ENCODE measurements at regions not wholly inside any gene's neighbourhood (a gene's known extent, or its start where the extent isn't known, plus 50 kb on each side); places are given as distances from the start of the nearest gene placed in this dataset.

- no peaks in the 10 kb centered on the region for H3K27me3 ChIP-seq
- no peak overlapping the region for H3K27ac ChIP-seq
- no peak overlapping the region for H3K4me3 ChIP-seq
- no peaks in the 10 kb centered on the region for H3K4me1 ChIP-seq
- H3K9me3 ChIP-seq (replicated peaks), result no peaks in the 10 kb centered on the region
- DNase-seq, result no peak
- no peaks in the 10 kb centered on the region for H3K36me3 ChIP-seq
Measured at GRCh38 chr12:78316631-78317468, 486.2 kb downstream of the NAV3 start.

- no peak for DNase-seq
- no peaks in the 10 kb centered on the region for H3K36me3 ChIP-seq
- H3K27me3 ChIP-seq, result no peaks in the 10 kb centered on the region
- H3K4me3 ChIP-seq, result no peak overlapping the region
- H3K9me3 ChIP-seq (replicated peaks), result no peaks in the 10 kb centered on the region
- no peaks in the 10 kb centered on the region for H3K4me1 ChIP-seq
- H3K27ac ChIP-seq, result no peak overlapping the region
Measured at GRCh38 chr12:78321696-78322095, 491.0 kb downstream of the NAV3 start.

GRCh38 chr12:78323226-78323625 lies 492.5 kb downstream of the NAV3 start:
- H3K4me1 ChIP-seq, result no peaks in the 10 kb centered on the region
- H3K4me3 ChIP-seq, result no peak overlapping the region
- no peak for DNase-seq
- H3K27me3 ChIP-seq, result no peaks in the 10 kb centered on the region
- H3K27ac ChIP-seq, result no peak overlapping the region
- no peaks in the 10 kb centered on the region for H3K9me3 ChIP-seq (replicated peaks)
- no peaks in the 10 kb centered on the region for H3K36me3 ChIP-seq

- Histone ChIP-seq H3K4me1 (no peaks in the 10 kb centered on the region), H3K4me3 (no peak overlapping the region), H3K9me3 (replicated peaks) (no peaks in the 10 kb centered on the region), H3K36me3 (no peaks in the 10 kb centered on the region), H3K27me3 (no peaks in the 10 kb centered on the region), H3K27ac (no peak overlapping the region)
- DNase-seq, result no peak
Measured at GRCh38 chr12:78324234-78324633, 493.5 kb downstream of the NAV3 start.

- Histone ChIP-seq H3K36me3 (no peaks in the 10 kb centered on the region), H3K27ac (no peak overlapping the region), H3K4me3 (no peak overlapping the region), H3K9me3 (replicated peaks) (no peaks in the 10 kb centered on the region), H3K4me1 (no peaks in the 10 kb centered on the region), H3K27me3 (no peaks in the 10 kb centered on the region)
- DNase-seq, result no peak
Measured at GRCh38 chr12:78328524-78328923, 497.8 kb downstream of the NAV3 start.

GRCh38 chr12:78330131-78330530 lies 499.4 kb downstream of the NAV3 start:
- Histone ChIP-seq H3K36me3 (no peaks in the 10 kb centered on the region), H3K4me3 (no peak overlapping the region), H3K27me3 (no peaks in the 10 kb centered on the region), H3K27ac (no peak overlapping the region), H3K9me3 (replicated peaks) (no peaks in the 10 kb centered on the region), H3K4me1 (no peaks in the 10 kb centered on the region)
- DNase-seq, result no peak

- DNase-seq, result peak in 1 of 2 experiments; percentile 5
- no peaks in the 10 kb centered on the region for H3K27me3 ChIP-seq
- H3K4me1 ChIP-seq, result no peaks in the 10 kb centered on the region
- no peak overlapping the region for H3K4me3 ChIP-seq
- H3K27ac ChIP-seq, result no peak overlapping the region
- H3K9me3 ChIP-seq (replicated peaks), result no peaks in the 10 kb centered on the region
- H3K36me3 ChIP-seq, result no peaks in the 10 kb centered on the region
Measured at GRCh38 chr12:78331181-78331580, 500.5 kb downstream of the NAV3 start.

- H3K4me1 ChIP-seq, result no peaks in the 10 kb centered on the region
- no peaks in the 10 kb centered on the region for H3K36me3 ChIP-seq
- no peak overlapping the region for H3K27ac ChIP-seq
- H3K4me3 ChIP-seq, result no peak overlapping the region
- no peaks in the 10 kb centered on the region for H3K9me3 ChIP-seq (replicated peaks)
- no peaks in the 10 kb centered on the region for H3K27me3 ChIP-seq
- no peak for DNase-seq
Measured at GRCh38 chr12:78331753-78332152, 501.1 kb downstream of the NAV3 start.

GRCh38 chr12:78338054-78338785 lies 507.5 kb downstream of the NAV3 start:
- no peak for DNase-seq
- H3K4me3 ChIP-seq, result no peak overlapping the region

GRCh38 chr12:78340406-78340805 lies 509.7 kb downstream of the NAV3 start:
- Histone ChIP-seq H3K27ac (no peak overlapping the region), H3K9me3 (replicated peaks) (no peaks in the 10 kb centered on the region), H3K4me3 (no peak overlapping the region), H3K27me3 (no peaks in the 10 kb centered on the region), H3K36me3 (no peaks in the 10 kb centered on the region), H3K4me1 (no peaks in the 10 kb centered on the region)
- DNase-seq, result no peak

More at GRCh38 chr12:78338054-78338785, 507.5 kb downstream of the NAV3 start:
- Histone ChIP-seq H3K36me3 (no peaks in the 10 kb centered on the region), H3K9me3 (replicated peaks) (no peaks in the 10 kb centered on the region), H3K27me3 (no peaks in the 10 kb centered on the region), H3K4me1 (no peaks in the 10 kb centered on the region), H3K27ac (no peak overlapping the region)

- DNase-seq, result no peak
- Histone ChIP-seq H3K4me1 (no peaks in the 10 kb centered on the region), H3K27me3 (no peaks in the 10 kb centered on the region)
Measured at GRCh38 chr12:78343657-78344056, 513.0 kb downstream of the NAV3 start.

GRCh38 chr12:78359520-78359919 lies 505.1 kb upstream of the SYT1 start:
- Histone ChIP-seq H3K36me3 (no peaks in the 10 kb centered on the region), H3K4me1 (no peaks in the 10 kb centered on the region), H3K9me3 (replicated peaks) (no peaks in the 10 kb centered on the region), H3K27me3 (no peaks in the 10 kb centered on the region), H3K27ac (no peak overlapping the region), H3K4me3 (no peak overlapping the region)
- DNase-seq, result no peak

More at GRCh38 chr12:78343657-78344056, 513.0 kb downstream of the NAV3 start:
- Histone ChIP-seq H3K4me3 (no peak overlapping the region), H3K9me3 (replicated peaks) (no peaks in the 10 kb centered on the region), H3K36me3 (no peaks in the 10 kb centered on the region), H3K27ac (no peak overlapping the region)

- no peaks in the 10 kb centered on the region for H3K4me1 ChIP-seq
- no peak for DNase-seq
- no peaks in the 10 kb centered on the region for H3K9me3 ChIP-seq (replicated peaks)
- no peak overlapping the region for H3K27ac ChIP-seq
- H3K36me3 ChIP-seq, result no peaks in the 10 kb centered on the region
- no peak overlapping the region for H3K4me3 ChIP-seq
- H3K27me3 ChIP-seq, result no peaks in the 10 kb centered on the region
Measured at GRCh38 chr12:78361683-78362082, 502.9 kb upstream of the SYT1 start.

GRCh38 chr12:78371284-78371683 lies 493.3 kb upstream of the SYT1 start:
- no peak overlapping the region for H3K27ac ChIP-seq
- no peaks in the 10 kb centered on the region for H3K36me3 ChIP-seq
- H3K9me3 ChIP-seq (replicated peaks), result no peaks in the 10 kb centered on the region
- no peak overlapping the region for H3K4me3 ChIP-seq
- no peaks in the 10 kb centered on the region for H3K27me3 ChIP-seq
- no peaks in the 10 kb centered on the region for H3K4me1 ChIP-seq
- no peak for DNase-seq

- no peak for DNase-seq
- Histone ChIP-seq H3K4me3 (no peak overlapping the region), H3K27me3 (no peaks in the 10 kb centered on the region), H3K4me1 (no peaks in the 10 kb centered on the region), H3K9me3 (replicated peaks) (no peaks in the 10 kb centered on the region), H3K27ac (no peak overlapping the region), H3K36me3 (no peaks in the 10 kb centered on the region)
Measured at GRCh38 chr12:78375461-78375860, 489.1 kb upstream of the SYT1 start.

All from SJCRH30 (cell line).